NCI-H1930 (cell line): ENCODE measurements at regions not wholly inside any gene's neighbourhood (a gene's known extent, or its start where the extent isn't known, plus 50 kb on each side); places are given as distances from the start of the nearest gene placed in this dataset.

Experiments used
- DNase-seq, 2 experiments: peaks; one replicate each; lab custom pipeline; 2025; lab: John Stamatoyannopoulos, UW

DNA sequence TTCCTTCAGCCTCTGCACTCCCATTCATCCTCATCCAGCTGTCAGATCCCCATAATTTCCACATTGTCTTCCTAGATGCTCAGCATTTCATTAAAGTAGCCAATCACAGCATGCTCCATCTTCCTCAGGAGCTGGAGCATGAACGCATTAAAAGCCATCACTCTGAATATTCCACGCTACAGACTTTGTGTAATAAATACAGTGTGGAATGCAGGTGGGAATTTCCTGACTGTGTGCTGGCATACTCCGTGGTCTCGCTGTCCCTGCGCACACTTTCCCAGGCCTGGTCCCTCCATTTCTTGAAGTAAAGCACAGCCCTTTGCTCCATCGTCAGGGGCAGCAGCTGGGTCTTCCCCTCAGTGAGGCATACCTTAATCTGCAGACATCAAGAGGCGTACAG is 123.7 kb upstream of the NCK2 start:
- DNase-seq = no peak

DNA sequence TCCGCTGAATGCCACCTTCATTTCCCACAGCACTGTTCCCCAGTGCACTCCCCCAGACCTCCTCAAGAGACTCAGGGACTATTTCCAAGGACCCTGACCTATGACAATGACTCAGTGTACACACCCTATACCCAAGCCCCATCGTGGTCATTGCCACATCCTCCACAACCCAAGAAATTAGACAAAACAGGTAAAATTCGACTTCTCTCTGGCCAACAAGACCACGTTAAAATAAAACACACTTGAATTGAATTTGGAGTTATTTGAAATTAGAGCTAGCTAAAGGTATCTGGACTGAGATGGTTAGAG is 126.4 kb upstream of the NCK2 start:
- DNase-seq = no peak

DNA sequence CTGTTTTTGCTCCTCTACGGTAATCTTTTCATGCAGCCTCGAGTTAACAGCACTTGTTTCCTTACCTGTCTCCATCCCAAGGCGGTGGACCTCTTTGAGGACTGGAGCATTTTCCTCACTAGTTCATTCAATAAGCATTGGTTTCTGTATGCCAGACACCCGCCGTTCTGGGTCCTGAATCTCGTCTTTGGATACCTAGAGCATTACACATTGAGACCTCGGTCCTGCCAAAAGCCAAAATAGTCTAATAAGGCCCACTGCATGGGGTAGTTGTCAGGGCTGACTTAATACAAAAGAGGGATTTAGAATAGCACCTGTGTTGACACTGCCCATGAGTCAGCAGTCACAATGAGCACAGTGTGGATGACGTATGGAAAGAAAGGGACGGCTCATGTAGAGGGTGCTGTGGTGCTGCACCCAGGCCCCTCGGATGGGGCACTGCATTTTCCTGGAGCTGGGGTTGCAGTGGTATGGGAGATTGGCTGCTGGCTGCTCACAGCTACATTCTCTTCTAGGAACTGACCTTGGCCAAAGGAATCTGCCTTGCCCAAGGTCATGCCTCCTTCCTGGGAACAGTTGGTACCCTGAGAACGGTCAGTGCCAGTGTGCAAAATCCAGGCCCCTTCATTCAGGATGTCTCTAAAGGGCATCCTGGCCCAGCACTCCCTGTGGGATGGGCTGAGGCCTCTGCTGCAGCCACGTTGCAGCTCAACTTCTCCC is 126.9 kb upstream of the NCK2 start:
- peak in 1 of 2 experiments; percentile 40 for DNase-seq

DNA sequence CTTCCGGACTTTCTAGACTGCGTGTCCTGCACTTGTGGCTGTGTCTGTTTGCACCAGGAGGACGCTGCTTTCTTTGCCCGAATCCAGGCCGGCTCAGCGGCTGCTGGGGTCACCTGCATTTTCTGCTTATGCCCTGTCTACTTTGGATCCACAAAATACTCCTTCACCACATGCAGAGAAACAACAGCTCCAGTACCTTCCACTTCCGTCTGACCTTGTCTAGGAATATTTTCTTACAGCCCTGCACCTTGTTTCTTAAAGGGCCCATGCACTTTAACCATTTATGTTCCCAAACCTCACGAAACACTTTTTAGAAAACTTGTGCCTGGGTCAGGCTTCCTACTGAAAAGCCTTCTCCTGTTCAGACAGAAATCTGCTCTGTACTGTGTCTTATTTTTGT is 129.4 kb upstream of the NCK2 start:
- no peak for DNase-seq

DNA sequence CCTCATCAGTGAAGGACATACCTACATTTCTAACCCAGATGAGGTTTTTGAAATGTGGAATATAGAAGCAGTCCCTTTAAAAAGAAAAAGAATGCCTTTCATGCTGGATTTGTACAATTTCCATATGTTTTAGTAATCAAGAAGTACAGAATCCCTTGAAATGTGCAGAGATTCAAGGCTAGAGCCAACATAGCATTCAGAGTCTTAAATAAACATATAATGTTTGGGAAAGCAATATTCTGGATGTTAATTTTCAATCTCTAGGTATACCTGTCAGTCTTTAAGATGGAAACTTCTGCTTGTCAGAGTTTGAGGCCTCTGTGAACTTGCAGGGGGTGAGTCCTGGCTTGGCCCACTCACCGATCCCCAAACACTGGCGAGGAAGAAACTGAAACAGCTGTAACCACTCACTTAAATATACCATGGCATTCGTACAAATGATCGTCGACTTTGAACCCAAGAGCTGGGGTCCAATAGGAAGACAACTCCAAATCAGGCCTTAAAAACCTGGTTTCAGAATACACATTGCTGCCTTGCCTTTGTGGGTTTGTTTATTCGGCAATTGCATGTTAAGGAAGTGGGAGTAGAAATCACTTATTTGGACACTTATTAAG is 132.8 kb upstream of the NCK2 start:
- no peak for DNase-seq

DNA sequence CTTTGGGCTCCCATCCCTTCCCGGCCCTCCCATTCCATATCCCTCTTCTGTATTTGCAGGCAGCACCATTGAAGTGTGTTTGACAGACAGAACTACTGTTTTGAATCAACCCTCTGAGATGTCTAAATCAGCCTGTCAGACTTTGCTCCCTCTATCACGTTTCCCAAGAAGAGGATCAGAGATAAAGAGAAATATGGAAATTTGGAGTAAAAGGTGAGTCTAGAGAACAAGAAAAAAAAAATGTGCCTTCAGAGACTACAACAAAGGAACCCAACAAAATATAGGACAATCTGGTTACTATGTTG is 133.4 kb upstream of the NCK2 start:
- no peak for DNase-seq

DNA sequence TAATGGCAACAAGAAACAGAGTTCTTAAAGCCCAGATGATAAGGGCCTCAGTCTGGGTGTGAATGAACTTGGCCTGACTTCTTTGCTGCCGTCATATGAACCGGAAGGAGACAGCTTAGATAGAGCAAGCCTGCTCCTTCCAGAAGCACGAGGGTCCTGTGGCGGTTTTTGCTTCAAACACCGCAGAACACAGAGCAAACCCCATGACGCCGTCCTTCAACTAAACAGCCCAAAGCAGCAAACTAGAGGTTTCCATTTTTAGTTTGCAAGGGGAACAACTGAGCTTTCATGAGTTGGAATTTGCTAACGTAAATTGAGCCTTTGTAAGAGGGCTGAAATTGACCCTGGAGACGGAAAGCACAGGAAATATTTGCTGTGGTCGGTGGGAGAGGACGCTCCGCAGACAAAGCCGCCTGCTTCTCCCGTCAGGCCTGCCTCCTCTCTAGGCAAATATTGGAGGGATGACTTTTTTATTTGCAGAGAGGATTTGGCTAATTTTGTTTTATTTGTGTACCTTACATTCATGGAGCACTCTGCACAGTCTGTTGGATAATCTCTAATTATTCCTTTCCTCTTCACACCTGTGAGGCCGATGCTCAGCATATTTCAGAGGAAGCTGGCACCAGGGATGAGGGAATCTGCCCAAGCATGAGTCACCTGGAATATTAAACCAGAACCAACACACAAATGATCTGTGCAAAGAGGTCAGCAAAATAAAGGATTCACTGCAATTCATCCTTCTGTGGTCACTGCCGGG is 134.0 kb upstream of the NCK2 start:
- DNase-seq = no peak

DNA sequence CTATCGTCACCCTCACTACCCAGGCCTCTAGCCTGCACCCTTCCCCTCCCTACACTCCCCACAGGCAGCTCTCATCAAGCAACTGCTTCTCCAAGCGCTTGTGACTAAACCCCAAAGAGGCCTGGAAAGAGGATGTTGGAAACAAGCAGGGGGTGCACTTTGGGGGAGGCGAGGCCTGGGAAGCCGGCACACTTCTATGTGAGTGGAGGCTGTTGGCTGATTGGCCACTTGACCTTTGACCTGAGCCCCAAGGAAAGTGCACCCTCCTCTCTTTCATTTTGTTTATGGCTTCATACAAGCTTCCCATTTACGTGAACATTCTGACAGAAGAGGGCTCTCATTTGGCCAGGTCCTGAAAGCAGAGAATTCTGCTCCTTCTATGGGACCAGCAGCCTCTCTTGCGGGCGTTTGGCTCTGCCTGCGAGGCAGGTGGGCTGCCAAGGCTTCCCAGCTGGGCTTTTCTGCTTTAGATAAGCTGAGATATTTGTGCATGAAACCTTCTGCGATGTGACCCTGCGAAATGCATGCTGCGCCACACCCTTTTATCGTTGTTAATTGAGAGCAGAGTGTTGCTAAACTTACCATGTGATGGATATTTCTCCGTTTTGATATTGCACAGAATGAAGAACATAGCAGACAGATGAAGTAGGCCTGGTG is 134.8 kb upstream of the NCK2 start:
- DNase-seq = no peak

DNA sequence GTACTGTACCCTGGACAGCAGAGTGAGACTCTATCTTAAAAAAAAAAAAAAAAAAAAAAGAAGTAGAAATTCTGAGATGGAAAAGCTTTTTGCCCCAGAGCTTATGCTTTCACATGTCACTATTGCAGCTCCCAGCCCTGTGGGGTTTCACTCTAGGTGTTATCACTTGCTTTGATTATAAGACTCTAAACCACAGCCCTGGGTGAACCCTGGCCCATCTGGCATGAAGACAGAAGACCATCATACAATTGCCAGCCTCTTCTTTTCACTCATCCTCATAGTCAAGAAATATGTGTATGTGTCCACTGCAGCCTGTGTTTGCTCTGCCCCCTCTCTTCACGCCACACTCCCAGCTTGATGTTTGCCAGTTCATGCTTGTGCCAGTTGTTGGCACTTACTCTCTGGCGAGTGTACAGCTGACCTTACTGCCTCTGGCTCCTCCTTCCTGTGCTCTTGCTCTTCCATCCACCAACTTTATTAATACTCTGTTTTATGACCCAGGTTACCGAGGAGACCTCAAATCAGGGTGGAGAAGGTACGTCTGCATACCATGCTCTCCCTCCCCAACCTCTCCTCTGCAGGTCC is 136.7 kb upstream of the NCK2 start:
- DNase-seq = no peak

DNA sequence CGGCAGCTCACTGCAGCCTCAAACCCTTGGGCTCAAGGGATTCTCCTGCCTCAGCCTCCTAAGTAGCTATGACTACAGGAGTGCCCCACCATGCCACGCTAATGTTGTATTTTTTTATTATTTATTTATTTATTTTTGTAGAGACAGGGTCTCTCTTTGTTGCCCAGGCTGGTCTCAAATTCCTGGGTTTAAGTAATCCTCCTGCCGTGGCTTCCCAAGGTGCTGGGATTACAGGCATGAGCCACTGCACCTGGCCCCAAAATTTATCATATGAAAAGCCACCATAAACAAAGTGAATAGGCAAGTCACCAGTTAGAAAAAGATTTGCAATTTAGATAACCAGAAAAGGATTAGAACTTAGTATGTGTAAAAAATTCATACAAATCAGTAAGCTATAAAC is 138.6 kb upstream of the NCK2 start:
- no peak for DNase-seq

DNA sequence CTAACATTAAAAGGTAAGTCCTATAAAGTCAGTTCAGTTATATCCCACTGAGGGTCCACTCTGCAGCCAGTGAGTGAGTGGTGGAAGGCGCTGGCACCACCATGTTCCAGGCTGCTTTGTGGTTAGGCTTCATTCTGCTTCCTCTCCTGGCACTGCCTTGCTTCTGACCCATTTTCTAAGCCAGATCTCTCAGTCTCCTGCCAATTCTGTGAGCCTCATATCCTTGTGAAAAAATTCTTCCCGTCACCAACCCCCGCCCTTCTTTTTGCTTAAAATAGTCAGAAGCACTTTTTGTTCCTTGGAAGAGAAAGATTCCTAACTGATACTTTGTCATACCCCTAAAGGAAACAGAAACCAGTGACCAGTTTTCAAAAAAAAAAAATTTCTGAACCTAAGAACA is 139.8 kb upstream of the NCK2 start:
- no peak for DNase-seq

DNA sequence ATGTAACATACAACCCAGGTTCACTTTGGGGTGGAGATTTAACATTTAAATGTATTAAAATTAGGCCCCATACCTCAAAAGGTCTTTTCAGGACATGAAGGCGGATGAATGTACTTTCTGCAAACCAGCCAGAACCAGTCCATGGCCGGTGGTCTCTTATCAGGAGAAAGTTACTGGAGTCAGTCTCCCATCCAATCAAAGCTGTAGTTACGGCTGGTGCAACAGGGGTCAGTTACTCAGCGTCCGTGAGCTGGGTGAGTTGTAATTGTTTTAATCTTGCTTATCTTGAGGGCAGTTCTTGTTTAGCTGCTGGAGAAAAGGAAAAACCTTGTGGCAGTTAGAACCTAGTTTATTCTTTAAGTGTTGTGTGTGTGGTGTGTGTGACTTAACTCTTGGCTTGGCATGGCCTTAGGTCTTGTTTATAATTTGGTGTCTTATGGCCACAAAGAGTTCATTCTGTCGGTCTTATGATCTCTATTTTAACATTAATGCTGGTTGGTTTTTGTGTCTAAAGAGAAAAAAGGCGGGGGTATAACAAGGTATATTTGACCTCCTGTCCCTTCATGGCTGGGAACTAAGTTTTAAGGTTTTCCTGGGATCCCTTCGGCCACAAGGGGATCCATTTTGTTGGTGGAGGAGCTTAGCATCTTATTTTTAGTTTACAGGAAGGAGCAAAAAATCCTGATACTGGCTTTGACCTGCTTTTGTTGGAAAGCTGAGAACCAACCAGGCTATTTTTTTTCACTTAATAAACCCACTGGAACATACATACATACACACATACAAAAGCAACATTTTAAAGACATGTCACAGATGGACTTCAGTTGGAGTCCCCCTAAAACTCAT is 143.5 kb upstream of the NCK2 start:
- no peak for DNase-seq

DNA sequence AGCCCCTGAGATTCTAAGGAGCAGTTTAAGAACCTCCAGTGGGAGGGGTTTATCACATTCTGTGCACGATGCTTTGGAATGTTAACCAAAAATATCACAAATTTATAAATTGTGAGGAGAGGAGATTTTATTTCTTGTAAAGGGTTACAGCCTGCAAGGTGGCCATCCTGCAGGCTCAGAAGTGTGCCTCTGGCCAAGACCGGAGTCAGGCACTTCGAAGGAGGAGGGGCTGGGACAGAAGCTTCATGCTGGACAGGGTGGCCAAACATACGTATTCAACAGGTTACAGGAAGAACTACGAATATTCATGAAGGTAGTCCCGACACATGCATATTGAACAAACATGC is 144.1 kb upstream of the NCK2 start:
- no peak for DNase-seq

DNA sequence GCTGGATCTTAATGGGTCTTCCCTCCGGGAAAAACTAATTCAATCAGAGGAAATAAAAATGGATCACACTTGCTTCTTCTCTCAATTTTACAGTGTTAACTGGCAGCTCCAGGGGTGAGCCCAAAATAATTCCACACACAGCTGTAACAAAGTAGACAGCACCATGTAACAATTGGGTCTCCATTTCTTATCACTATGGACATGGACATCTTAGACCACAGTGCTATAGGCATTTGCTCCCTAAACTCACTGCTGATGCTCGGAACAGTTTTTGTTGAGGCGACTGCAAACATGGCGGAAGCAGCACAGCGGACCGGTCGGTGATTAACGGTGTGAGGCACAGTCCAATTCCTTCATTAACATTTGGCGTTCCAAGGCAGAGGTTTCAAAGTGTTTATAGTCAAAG is 144.7 kb upstream of the NCK2 start:
- DNase-seq = no peak

DNA sequence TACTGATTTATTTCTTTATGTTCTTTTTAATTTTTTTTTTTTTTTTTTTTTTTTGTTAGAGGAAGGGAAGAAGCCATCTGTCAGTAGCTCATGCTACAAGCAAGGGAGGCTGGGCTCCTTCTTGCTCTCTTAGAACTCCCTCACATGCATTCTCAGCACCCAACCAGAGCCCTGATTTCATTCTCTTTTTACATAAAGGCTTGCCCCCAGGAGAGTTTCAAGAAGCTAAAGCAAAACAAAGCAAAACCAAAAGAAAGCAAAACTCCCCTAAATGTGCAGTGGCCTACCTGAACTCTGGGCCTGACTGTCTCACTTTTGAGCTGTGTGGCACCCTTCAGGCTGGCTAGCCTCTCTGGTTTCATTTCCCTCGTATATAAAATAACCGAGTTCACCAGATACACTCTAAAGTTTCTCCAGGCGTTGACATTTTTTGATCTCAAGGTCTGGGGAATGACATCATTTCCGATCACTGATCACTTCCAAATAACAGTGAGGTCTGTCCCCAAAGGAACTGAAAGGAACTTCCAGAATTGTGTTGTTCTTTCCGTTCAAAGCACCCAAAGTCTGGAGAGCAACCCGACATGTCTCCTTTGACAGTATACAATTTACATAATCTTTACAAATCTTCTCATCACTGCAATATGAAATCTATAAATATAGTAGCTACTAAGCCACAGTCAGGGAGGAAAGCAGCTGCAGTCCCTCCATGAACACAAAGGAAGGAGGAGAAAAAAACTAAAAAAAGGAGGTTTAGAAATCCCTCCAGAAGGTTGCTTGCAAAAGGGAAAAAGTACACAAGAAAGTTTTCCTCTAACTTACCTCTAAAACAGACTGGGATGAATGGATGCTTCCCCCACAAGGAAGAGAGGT is 145.6 kb upstream of the NCK2 start:
- DNase-seq = no peak

DNA sequence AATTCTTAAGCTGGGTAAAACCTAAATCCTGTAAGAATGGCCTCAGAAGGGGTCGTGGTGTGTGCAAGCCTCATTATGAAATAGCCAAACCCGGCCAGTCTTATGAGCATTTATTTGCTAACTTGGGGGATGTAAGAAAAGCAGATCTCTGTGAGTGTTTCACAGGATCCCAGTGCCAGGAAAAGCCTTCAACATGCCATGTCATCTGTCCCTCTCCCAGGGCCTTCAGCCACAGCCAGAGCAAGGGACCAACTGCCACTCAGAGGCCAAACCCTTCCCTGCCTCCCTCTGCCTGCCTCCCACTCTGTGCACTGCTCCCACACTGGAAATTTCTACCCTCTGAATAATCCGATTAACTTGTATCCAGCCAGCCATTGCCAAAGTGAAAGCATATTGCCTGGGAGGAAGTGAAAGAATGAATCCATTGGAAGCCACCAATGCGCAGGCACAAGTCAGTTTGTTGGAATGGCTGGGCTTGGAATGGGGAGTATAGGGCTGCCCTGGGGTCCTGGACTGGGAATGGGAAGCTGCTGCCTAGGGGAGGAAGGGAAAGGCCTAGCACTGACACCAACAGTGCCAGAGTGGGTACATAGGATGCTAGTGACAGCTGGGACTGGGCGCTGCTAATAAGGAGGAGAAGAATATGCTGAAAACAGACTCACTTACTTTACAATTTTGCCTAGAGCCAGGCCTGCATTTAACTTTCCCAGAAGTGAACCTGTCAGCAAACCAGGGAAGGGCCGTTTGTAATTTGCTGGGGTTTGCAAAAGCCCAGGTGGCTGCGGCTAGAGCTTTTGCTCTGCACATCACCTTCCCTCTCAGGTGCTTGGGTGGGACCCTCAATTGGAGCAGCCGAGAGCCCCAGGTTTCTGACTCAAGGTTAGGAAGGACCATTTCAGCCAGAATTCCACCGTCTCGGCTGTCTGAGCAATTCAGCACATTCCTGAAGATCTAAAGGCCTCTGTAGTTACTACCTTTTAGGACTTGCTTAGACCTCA is 146.6 kb upstream of the NCK2 start:
- no peak for DNase-seq

DNA sequence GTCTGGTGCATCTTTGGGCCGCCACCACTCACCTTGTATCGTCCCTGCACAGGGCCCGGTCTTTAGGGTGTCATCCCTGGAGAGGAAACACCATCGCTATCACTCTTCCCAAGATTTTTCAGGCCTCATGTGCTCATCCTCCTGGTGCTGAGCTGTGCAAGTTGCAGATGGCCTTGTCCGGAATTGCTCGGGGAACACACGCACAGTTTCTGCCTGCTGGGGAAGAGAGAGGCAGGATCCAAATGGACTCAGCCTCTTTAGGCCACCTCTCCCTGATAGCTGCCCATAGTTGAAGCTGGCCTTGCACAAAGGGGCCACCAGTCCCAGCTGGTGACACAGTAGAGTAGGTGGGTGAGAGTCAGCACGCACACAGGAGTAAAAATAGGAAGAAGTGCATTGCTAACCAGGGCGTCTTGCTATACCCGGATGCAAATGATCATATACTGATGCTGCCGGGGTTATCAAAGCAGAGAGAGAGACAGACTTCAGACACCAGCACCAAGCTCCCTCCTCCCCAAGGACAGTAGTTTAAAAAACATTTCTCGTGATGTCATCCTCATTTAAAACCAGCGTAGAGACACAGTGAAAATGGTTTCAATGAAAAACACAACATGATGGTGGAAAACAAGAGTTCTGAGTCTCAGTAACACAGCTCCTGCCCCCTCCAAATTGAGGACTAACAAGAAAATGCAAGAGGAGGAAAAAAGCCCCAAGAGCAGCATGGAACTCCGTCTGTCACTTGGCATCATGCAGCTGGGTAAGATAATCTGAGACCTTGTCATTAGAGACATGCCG is 147.5 kb upstream of the NCK2 start:
- DNase-seq = no peak

DNA sequence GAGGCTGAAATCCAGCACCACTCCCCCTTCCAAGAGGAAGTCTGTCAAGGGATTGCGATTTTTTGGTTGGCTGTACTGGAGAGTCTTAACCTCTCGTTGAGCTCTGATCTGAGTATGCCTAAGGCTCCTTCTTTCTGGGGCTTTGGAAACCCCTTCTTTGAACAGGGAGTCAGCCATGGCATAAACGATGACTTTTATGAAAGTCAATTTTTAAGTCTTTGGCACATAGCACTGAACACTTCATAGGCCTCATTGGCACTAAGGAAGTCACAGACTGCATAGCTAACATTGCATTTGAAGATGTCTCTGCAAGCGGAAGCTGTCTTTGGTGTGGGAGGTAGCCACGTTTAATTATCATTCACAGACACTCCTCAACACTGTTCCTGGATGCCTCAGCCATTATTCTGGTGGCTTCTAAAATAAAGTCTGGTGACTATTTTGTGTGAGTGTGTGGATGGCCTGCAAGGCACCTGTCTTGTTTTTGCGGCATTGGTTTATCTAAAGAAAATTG is 148.2 kb upstream of the NCK2 start:
- DNase-seq = no peak

DNA sequence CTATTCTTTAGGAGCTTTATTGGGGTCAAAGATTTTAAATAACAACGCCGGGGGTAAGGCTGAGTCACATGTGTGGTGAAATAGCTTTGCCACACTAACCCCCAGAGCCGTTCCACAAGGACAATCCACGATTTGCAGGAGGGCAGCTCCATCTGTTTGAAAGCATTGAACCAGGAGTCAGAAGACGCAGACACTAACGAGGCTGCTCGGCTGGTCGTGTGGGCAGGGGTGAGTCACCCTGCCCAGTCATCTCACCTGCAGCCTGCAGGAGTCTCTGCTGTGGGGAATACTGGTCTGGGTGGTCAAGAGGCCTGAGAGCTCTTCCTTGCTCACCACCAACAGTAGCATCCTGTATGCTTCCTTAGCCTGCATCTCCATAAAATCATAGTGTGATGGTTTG is 149.2 kb upstream of the NCK2 start:
- DNase-seq = no peak
